BJ (cell line): ENCODE measurements at regions not wholly inside any gene's neighbourhood (a gene's known extent, or its start where the extent isn't known, plus 50 kb on each side); places are given as distances from the start of the nearest gene placed in this dataset.

ENCODE experiments used
- CTCF ChIA-PET: fragments of 350-600 bp; formaldehyde crosslinking; extraction: SDS; loops from one replicate; lab custom pipeline; 2021; ENCODE audit warnings: antibody characterized with exemption, inconsistent platforms; lab: Yijun Ruan, JAX
- POLR2A ChIA-PET: fragments of 300-600 bp; sonication (Branson Sonifier 250); formaldehyde crosslinking; extraction: SDS; loops from one replicate; lab custom pipeline; 2021; ENCODE audit warnings: antibody characterized with exemption; lab: Charles Lee
- DNase-seq: peaks from one replicate; pipeline ENCODE4 v3.0.0-alpha.2; 2011; ENCODE audit warnings: low read depth
- H3K27me3 ChIP-seq: 2 replicates; pipeline ENCODE4 v1.6.0; 2011; ENCODE audit warnings: low read length; ENCODE audit not compliant: control insufficient read depth, insufficient read depth
- H3K36me3 ChIP-seq: 2 replicates; pipeline ENCODE4 v1.5.1; 2011; ENCODE audit warnings: low read length; ENCODE audit not compliant: control insufficient read depth, insufficient read depth
- H3K4me3 ChIP-seq: 2 replicates; pipeline ENCODE4 v1.5.1; 2011; ENCODE audit warnings: low read depth, mild to moderate bottlenecking, control low read depth, low read length
- TF ChIP-seq, protein P1 (sequence below): IDR thresholded peaks from 2 replicates; pipeline ENCODE4 v1.5.1; 2011; ENCODE audit warnings: low read depth, mild to moderate bottlenecking, control low read depth, inconsistent platforms, low read length, moderate library complexity; ENCODE audit not compliant: insufficient read depth

DNA sequence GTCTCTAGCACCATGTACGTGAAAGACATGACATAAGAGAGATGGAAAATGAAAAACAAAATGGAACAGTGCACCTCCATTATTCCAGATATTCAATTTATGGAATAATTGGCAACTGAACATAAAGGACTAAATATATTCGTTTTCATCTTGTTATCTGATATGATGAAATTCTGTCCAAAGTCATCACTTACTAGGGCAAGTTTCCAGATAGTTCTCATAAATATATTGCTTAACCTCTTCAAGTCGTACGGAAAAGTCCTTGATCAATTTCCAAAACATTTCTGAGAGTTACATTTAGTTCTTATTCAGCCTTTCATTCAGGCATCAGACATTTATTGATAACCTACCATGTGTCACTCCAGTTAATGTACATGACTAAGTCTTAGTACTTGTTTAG is 185.2 kb downstream of the HGF start:
- CTCF ChIA-PET, result no interaction called here
- DNase-seq, result no peak
- TF ChIP-seq, protein P1, sequence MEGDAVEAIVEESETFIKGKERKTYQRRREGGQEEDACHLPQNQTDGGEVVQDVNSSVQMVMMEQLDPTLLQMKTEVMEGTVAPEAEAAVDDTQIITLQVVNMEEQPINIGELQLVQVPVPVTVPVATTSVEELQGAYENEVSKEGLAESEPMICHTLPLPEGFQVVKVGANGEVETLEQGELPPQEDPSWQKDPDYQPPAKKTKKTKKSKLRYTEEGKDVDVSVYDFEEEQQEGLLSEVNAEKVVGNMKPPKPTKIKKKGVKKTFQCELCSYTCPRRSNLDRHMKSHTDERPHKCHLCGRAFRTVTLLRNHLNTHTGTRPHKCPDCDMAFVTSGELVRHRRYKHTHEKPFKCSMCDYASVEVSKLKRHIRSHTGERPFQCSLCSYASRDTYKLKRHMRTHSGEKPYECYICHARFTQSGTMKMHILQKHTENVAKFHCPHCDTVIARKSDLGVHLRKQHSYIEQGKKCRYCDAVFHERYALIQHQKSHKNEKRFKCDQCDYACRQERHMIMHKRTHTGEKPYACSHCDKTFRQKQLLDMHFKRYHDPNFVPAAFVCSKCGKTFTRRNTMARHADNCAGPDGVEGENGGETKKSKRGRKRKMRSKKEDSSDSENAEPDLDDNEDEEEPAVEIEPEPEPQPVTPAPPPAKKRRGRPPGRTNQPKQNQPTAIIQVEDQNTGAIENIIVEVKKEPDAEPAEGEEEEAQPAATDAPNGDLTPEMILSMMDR, result no peak
- POLR2A ChIA-PET, result no interaction called here
- H3K27me3 ChIP-seq, result no peaks in the 10 kb centered on the region
- no peak overlapping the region for H3K4me3 ChIP-seq
- H3K36me3 ChIP-seq, result no peaks in the 10 kb centered on the region

DNA sequence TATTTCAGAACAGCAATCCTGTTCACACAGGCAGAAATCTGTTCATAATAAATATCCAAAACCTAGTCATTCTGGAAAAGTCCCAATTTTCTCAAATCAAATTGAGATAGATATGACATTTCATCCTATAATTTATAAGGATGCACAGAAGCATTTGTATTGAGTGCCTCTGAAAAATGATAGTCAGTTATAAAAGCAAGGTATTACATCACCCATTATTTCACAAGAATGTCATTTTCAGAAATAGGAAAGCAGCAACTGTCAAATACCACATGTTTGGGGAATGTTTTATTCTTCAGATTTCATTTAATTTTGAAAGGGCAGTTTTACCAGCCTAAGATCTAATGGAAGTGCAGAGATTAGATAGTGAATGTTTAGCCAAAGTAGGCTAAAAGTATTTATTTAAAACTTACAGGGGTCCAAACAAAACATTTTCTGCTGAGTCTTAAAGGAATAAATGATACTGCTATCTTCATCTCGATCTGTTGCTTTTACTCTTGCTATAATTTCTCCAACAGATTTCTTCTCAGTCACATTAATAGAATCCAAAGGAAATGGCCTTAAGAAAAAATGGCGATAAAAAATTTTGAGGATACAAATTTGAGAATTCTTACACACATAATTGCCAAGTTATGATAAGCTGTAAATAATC is 185.8 kb downstream of the HGF start:
- H3K27me3 ChIP-seq, result no peaks in the 10 kb centered on the region
- H3K36me3 ChIP-seq, result no peaks in the 10 kb centered on the region
- POLR2A ChIA-PET, result no interaction called here
- no peak for DNase-seq
- H3K4me3 ChIP-seq, result no peak overlapping the region
- CTCF ChIA-PET, result interaction anchor here (1.2 kb wide), 1 partner anchor 24 kb away, joined by 3 read pairs; no protein-coding TSS in a partner anchor
- TF ChIP-seq, protein P1, result no peak

GRCh38 chr7:81583090-81583489 is 186.8 kb downstream of the HGF start:
- Histone ChIP-seq H3K27me3 (no peaks in the 10 kb centered on the region), H3K4me3 (no peak overlapping the region), H3K36me3 (no peaks in the 10 kb centered on the region)
- no peak for DNase-seq
- ChIA-PET POLR2A (no interaction called here), CTCF (interaction anchor here (1.2 kb wide), 1 partner anchor 23 kb away, joined by 3 read pairs; no protein-coding TSS in a partner anchor)
- TF ChIP-seq, protein P1, result no peak

GRCh38 chr7:81577642-81578340 is 192.1 kb downstream of the HGF start:
- ChIA-PET CTCF (no interaction called here), POLR2A (no interaction called here)
- Histone ChIP-seq H3K4me3 (no peak overlapping the region), H3K36me3 (no peaks in the 10 kb centered on the region), H3K27me3 (no peaks in the 10 kb centered on the region)
- DNase-seq, result no peak
- TF ChIP-seq, protein P1, result no peak

GRCh38 chr7:81574723-81575326 is 195.0 kb downstream of the HGF start:
- TF ChIP-seq, protein P1, result no peak
- Histone ChIP-seq H3K27me3 (no peaks in the 10 kb centered on the region), H3K4me3 (no peak overlapping the region), H3K36me3 (no peaks in the 10 kb centered on the region)
- no peak for DNase-seq
- ChIA-PET CTCF (no interaction called here), POLR2A (no interaction called here)
